ENCODE measurements at regions not wholly inside any gene's neighbourhood (a gene's known extent, or its start where the extent isn't known, plus 50 kb on each side); places are given as distances from the start of the nearest gene placed in this dataset.

GRCh38 chr6:69623357-69623756 is 173.5 kb downstream of the LMBRD1 start:
- DNase-seq (ENCODE audit: low spot score), result no peak
- H3K27ac ChIP-seq (ENCODE audit: poor library complexity, severe bottlenecking), result no peak overlapping the region
- no peak overlapping the region for H3K4me3 ChIP-seq (ENCODE audit: severe bottlenecking)
- TF ChIP-seq CTCF (IDR thresholded peaks at IDR 0.05; ENCODE audit: poor library complexity, severe bottlenecking), result no peak
- H3K4me1 ChIP-seq (ENCODE audit: insufficient read depth, poor library complexity, severe bottlenecking), result no peaks in the 10 kb centered on the region
- H3K27me3 ChIP-seq (ENCODE audit: insufficient read depth, poor library complexity, severe bottlenecking), result peaks cover 9% of the 10 kb centered on the region
- H3K36me3 ChIP-seq (ENCODE audit: low read depth), result no peaks in the 10 kb centered on the region
- no peak for ATAC-seq (ENCODE audit: low read depth)
- no peaks in the 10 kb centered on the region for H3K9me3 ChIP-seq (ENCODE audit: severe bottlenecking)

- Histone ChIP-seq H3K4me1 (ENCODE audit: insufficient read depth, poor library complexity, severe bottlenecking) (no peaks in the 10 kb centered on the region), H3K4me3 (ENCODE audit: severe bottlenecking) (no peak overlapping the region), H3K9me3 (ENCODE audit: severe bottlenecking) (no peaks in the 10 kb centered on the region), H3K27ac (ENCODE audit: poor library complexity, severe bottlenecking) (no peak overlapping the region), H3K27me3 (ENCODE audit: insufficient read depth, poor library complexity, severe bottlenecking) (peaks cover 9% of the 10 kb centered on the region), H3K36me3 (ENCODE audit: low read depth) (no peaks in the 10 kb centered on the region)
- TF ChIP-seq CTCF (IDR thresholded peaks at IDR 0.05; ENCODE audit: poor library complexity, severe bottlenecking), result no peak
- no peak for DNase-seq (ENCODE audit: low spot score)
- no peak for ATAC-seq (ENCODE audit: low read depth)
Measured at GRCh38 chr6:69622924-69623323, 173.9 kb downstream of the LMBRD1 start.

- no peak for TF ChIP-seq CTCF (IDR thresholded peaks at IDR 0.05; ENCODE audit: poor library complexity, severe bottlenecking)
- Histone ChIP-seq H3K9me3 (ENCODE audit: severe bottlenecking) (no peaks in the 10 kb centered on the region), H3K27ac (ENCODE audit: poor library complexity, severe bottlenecking) (no peak overlapping the region), H3K4me1 (ENCODE audit: insufficient read depth, poor library complexity, severe bottlenecking) (no peaks in the 10 kb centered on the region), H3K27me3 (ENCODE audit: insufficient read depth, poor library complexity, severe bottlenecking) (peaks cover 9% of the 10 kb centered on the region), H3K4me3 (ENCODE audit: severe bottlenecking) (no peak overlapping the region), H3K36me3 (ENCODE audit: low read depth) (no peaks in the 10 kb centered on the region)
- no peak for ATAC-seq (ENCODE audit: low read depth)
- DNase-seq (ENCODE audit: low spot score), result no peak
Measured at GRCh38 chr6:69622230-69622629, 174.6 kb downstream of the LMBRD1 start.

GRCh38 chr6:69617163-69617562 is 179.6 kb downstream of the LMBRD1 start:
- Histone ChIP-seq H3K4me3 (ENCODE audit: severe bottlenecking) (no peak overlapping the region), H3K4me1 (ENCODE audit: insufficient read depth, poor library complexity, severe bottlenecking) (no peaks in the 10 kb centered on the region), H3K27ac (ENCODE audit: poor library complexity, severe bottlenecking) (no peak overlapping the region), H3K27me3 (ENCODE audit: insufficient read depth, poor library complexity, severe bottlenecking) (peaks cover 9% of the 10 kb centered on the region), H3K9me3 (ENCODE audit: severe bottlenecking) (no peaks in the 10 kb centered on the region), H3K36me3 (ENCODE audit: low read depth) (no peaks in the 10 kb centered on the region)
- no peak for TF ChIP-seq CTCF (IDR thresholded peaks at IDR 0.05; ENCODE audit: poor library complexity, severe bottlenecking)
- DNase-seq (ENCODE audit: low spot score), result no peak
- ATAC-seq (ENCODE audit: low read depth), result no peak

- TF ChIP-seq CTCF (IDR thresholded peaks at IDR 0.05; ENCODE audit: poor library complexity, severe bottlenecking), result no peak
- ATAC-seq (ENCODE audit: low read depth), result no peak
- no peak for DNase-seq (ENCODE audit: low spot score)
- Histone ChIP-seq H3K9me3 (ENCODE audit: severe bottlenecking) (no peaks in the 10 kb centered on the region), H3K4me3 (ENCODE audit: severe bottlenecking) (no peak overlapping the region), H3K4me1 (ENCODE audit: insufficient read depth, poor library complexity, severe bottlenecking) (no peaks in the 10 kb centered on the region), H3K27me3 (ENCODE audit: insufficient read depth, poor library complexity, severe bottlenecking) (no peaks in the 10 kb centered on the region), H3K27ac (ENCODE audit: poor library complexity, severe bottlenecking) (no peak overlapping the region), H3K36me3 (ENCODE audit: low read depth) (no peaks in the 10 kb centered on the region)
Measured at GRCh38 chr6:69609836-69610472, 186.9 kb downstream of the LMBRD1 start.

Measured in RWPE2 (cell line).